Progenitor cell of endocrine pancreas (in vitro differentiated cells): ENCODE measurements at regions not wholly inside any gene's neighbourhood (a gene's known extent, or its start where the extent isn't known, plus 50 kb on each side); places are given as distances from the start of the nearest gene placed in this dataset.

Experiments used
- DNase-seq: peaks from one replicate; pipeline ENCODE4 v3.0.0; 2021; ENCODE audit warnings: low spot score; ENCODE audit not compliant: unreplicated experiment
- H3K27ac Mint-ChIP-seq: 2 replicates; pipeline ENCODE4 v1.8.0; 2021; ENCODE audit warnings: mild to moderate bottlenecking, moderate library complexity, mixed read lengths
- H3K27me3 Mint-ChIP-seq: 2 replicates; pipeline ENCODE4 v1.8.0; 2021; ENCODE audit warnings: mixed read lengths
- H3K36me3 Mint-ChIP-seq: 2 replicates; pipeline ENCODE4 v1.8.0; 2022; ENCODE audit warnings: mixed read lengths; ENCODE audit not compliant: insufficient read depth
- H3K4me1 Mint-ChIP-seq: 2 replicates; pipeline ENCODE4 v1.8.0; 2021; ENCODE audit warnings: low read depth, mixed read lengths
- H3K4me3 Mint-ChIP-seq: 2 replicates; pipeline ENCODE4 v1.8.0; 2021; ENCODE audit warnings: low read depth, mild to moderate bottlenecking, moderate library complexity, mixed read lengths
- H3K9me3 Mint-ChIP-seq: 2 replicates; pipeline ENCODE4 v1.8.0; 2021; ENCODE audit warnings: low read depth, mixed read lengths
- TF ChIP-seq, protein P1 (sequence below): fragments of 200-600 bp; sonication (generic); IDR thresholded peaks from one replicate; pipeline ENCODE4 v1.5.0; 2021; ENCODE audit warnings: antibody characterized with exemption, mild to moderate bottlenecking; ENCODE audit not compliant: unreplicated experiment

DNA sequence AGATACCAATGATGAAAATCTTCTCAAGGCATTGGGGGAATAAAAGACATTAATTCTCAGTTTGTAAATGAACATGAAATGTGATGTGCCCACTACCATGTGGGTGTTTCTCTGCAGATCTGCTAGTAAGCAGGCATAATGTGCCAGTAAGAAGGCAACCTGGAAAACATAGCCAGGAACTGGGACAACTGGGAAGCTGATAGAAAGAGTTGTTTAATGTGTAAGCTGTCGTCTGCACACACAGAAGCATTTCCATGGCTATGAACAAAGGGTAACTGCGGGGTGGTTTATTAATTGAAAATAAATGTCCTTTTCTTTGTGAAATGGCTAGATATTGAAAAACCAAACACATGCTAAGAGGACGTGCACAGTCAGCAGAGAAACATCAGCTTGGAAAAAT is 52.0 kb downstream of the ZC3H11B start:
- H3K27me3 Mint-ChIP-seq = no peaks in the 10 kb centered on the region
- no peak overlapping the region for H3K4me3 Mint-ChIP-seq
- H3K9me3 Mint-ChIP-seq = peaks cover 2% of the 10 kb centered on the region
- TF ChIP-seq, protein P1, sequence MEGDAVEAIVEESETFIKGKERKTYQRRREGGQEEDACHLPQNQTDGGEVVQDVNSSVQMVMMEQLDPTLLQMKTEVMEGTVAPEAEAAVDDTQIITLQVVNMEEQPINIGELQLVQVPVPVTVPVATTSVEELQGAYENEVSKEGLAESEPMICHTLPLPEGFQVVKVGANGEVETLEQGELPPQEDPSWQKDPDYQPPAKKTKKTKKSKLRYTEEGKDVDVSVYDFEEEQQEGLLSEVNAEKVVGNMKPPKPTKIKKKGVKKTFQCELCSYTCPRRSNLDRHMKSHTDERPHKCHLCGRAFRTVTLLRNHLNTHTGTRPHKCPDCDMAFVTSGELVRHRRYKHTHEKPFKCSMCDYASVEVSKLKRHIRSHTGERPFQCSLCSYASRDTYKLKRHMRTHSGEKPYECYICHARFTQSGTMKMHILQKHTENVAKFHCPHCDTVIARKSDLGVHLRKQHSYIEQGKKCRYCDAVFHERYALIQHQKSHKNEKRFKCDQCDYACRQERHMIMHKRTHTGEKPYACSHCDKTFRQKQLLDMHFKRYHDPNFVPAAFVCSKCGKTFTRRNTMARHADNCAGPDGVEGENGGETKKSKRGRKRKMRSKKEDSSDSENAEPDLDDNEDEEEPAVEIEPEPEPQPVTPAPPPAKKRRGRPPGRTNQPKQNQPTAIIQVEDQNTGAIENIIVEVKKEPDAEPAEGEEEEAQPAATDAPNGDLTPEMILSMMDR = no peak
- DNase-seq = no peak
- H3K27ac Mint-ChIP-seq = peak overlapping the region; percentile 49
- no peaks in the 10 kb centered on the region for H3K36me3 Mint-ChIP-seq
- H3K4me1 Mint-ChIP-seq = peaks cover 41% of the 10 kb centered on the region

DNA sequence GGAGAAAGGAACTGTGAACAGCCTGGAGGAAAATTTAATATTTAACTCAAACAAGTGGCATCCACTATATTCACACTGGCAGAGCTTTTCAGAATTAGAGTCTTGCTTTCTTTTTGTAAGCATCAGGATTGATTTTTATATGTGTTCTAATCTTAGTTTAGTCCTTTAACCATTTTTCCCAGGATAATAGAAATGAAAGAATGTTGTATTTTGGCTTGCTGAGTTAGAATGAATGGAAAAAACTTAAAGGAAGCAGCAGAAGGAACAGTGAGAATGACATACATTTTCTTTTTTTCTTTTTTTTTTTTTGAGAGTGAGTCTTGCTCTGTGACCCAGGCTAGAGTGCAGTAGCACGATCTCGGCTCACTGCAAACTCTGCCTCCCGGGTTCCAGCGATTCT is 53.0 kb downstream of the ZC3H11B start:
- no peak for DNase-seq
- Mint-ChIP-seq H3K27me3 (no peaks in the 10 kb centered on the region), H3K9me3 (peaks cover 2% of the 10 kb centered on the region), H3K4me3 (no peak overlapping the region), H3K4me1 (peaks cover 39% of the 10 kb centered on the region), H3K36me3 (no peaks in the 10 kb centered on the region), H3K27ac (no peak overlapping the region)
- TF ChIP-seq, protein P1 = no peak

DNA sequence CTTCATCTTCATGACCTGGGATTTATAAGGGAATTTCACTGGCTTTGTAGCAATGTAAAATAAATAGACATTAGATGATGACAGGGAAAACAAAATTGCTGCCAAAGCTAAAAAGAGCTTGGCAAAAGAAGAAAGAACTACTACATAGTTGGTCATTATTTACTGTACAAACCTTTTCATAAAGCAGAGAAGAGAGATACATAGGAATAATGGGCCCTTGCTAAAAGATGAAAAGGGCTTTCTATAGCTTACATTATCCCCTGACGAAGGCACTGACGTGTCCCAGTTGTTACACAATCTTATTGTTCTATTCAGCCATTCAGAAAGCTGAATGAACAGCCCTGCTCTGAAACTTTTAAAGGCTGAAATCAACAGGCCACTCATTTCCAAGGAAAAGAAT is 57.1 kb downstream of the ZC3H11B start:
- TF ChIP-seq, protein P1 = no peak
- H3K36me3 Mint-ChIP-seq = no peaks in the 10 kb centered on the region
- peaks cover 13% of the 10 kb centered on the region for H3K4me1 Mint-ChIP-seq
- DNase-seq = no peak
- H3K9me3 Mint-ChIP-seq = no peaks in the 10 kb centered on the region
- no peaks in the 10 kb centered on the region for H3K27me3 Mint-ChIP-seq
- no peak overlapping the region for H3K4me3 Mint-ChIP-seq
- H3K27ac Mint-ChIP-seq = peak overlapping the region; percentile 1

DNA sequence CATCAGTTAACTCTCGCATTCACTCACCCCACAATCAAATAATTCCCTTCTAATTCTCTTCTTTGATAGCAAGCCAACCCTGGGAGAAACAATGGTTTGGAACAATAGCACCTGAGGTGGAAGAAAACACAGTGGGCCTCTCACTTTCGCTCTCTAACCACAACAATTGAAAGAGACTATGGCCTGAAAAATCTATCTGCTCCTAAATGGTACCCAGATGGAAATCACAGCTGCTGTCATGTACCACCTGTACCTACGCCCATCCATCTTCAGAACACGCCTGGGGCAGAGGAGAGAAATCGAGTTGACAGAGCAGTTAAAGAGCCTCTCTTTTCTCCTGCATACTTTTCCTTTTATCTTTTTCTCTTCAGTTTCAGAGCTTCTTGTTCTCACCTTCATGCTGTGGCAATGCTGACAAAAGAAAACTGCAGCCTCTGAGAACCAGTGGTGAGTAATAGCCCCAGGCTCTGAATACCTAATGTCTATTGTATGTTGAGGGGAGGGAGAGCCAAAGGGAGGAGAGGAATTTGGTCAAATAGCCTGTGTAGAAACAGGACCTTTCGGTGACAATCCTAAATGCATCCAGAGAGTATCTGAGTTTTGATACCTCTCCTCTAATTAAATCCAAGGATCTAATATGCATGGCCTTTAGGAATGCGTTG is 57.7 kb downstream of the ZC3H11B start:
- DNase-seq = no peak
- H3K27ac Mint-ChIP-seq = no peak overlapping the region

DNA sequence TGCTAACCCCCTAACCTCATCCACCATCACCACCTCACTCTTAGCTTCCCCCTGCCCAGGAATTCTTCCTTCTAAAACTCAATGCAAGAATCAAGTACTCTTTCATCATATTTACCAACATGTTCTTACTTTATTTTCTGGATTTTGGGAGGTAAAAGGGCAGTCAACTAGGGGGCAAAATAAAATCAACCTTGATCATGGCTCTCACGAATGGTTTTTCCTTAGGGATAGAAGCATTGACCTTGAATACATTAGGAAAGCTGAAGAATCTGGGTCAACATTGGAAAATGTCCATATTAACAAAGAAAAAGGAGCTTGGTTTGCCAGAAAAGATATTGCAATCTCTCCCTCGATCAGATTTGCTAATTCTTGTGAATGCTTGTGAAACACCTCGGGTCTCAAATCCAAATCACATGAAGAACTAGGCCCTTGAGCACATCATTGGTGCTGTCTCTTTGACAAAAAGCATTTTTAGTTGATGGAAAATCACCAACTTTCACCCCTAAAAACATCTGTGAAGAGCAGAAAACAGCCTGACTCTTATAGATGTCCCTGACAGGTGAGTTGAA is 58.9 kb downstream of the ZC3H11B start:
- TF ChIP-seq, protein P1 = no peak
- no peak overlapping the region for H3K4me3 Mint-ChIP-seq
- no peak for DNase-seq
- no peaks in the 10 kb centered on the region for H3K9me3 Mint-ChIP-seq
- no peaks in the 10 kb centered on the region for H3K27me3 Mint-ChIP-seq
- no peaks in the 10 kb centered on the region for H3K36me3 Mint-ChIP-seq
- H3K4me1 Mint-ChIP-seq = peaks cover 7% of the 10 kb centered on the region
- no peak overlapping the region for H3K27ac Mint-ChIP-seq

More for the DNA sequence above, 57.7 kb downstream of the ZC3H11B start:
- Mint-ChIP-seq H3K36me3 (no peaks in the 10 kb centered on the region), H3K4me3 (no peak overlapping the region), H3K9me3 (no peaks in the 10 kb centered on the region), H3K4me1 (peaks cover 9% of the 10 kb centered on the region), H3K27me3 (no peaks in the 10 kb centered on the region)
- TF ChIP-seq, protein P1 = no peak
